Prostate gland (tissue), 2 donors: ENCODE measurements at regions not wholly inside any gene's neighbourhood (a gene's known extent, or its start where the extent isn't known, plus 50 kb on each side); places are given as distances from the start of the nearest gene placed in this dataset.

Experiments
- CTCF ChIP-seq, 4 experiments: fragments of 200-600 bp in 2 of 4; fragments of 450-650 bp in 2 of 4; sonication (generic) in 2 of 4; IDR thresholded peaks; 1 replicate in 3 of 4; 2 replicates in 1 of 4; pipeline ENCODE4 v1.5.1; 2016 to 2019; ENCODE audit warnings: antibody characterized with exemption in 4 of 4, mild to moderate bottlenecking in 2 of 4, moderate library complexity in 2 of 4
- POLR2A ChIP-seq: fragments of 450-650 bp; IDR thresholded peaks from one replicate; pipeline ENCODE4 v1.6.1; 2016; ENCODE audit warnings: antibody characterized with exemption, mild to moderate bottlenecking
- POLR2AphosphoS5 ChIP-seq: sonication (generic); formaldehyde crosslinking; IDR thresholded peaks from one replicate; pipeline ENCODE4 v1.6.1; 2017; ENCODE audit warnings: antibody characterized with exemption

- no peak for TF ChIP-seq CTCF (IDR thresholded peaks at IDR 0.05)
- TF ChIP-seq POLR2A: no peak
- no peak for TF ChIP-seq POLR2AphosphoS5
Measured at GRCh38 chr21:35282944-35283343, 233.8 kb upstream of the RUNX1 start.
